HL-60 (cell line): ENCODE measurements at regions not wholly inside any gene's neighbourhood (a gene's known extent, or its start where the extent isn't known, plus 50 kb on each side); places are given as distances from the start of the nearest gene placed in this dataset.

ENCODE experiments used
- DNase-seq, 2 experiments: peaks; one replicate each; pipeline ENCODE4 v3.0.0-alpha.2; 2010 to 2020; ENCODE audit warnings: low read depth in 1 of 2, low spot score in 1 of 2
- H3K27ac ChIP-seq: fragments of 250-450 bp; sonication (Bioruptor Pico); replicated peaks from 2 replicates; pipeline ENCODE4 v1.5.1; 2020; ENCODE audit warnings: mild to moderate bottlenecking, moderate library complexity
- H3K27me3 ChIP-seq: fragments of 250-450 bp; sonication (Bioruptor Pico); 2 replicates; pipeline ENCODE4 v1.5.1; 2021; ENCODE audit warnings: mild to moderate bottlenecking, moderate library complexity; ENCODE audit not compliant: insufficient read depth, poor library complexity, severe bottlenecking
- H3K4me3 ChIP-seq: replicated peaks from 2 replicates; pipeline ENCODE4 v1.5.1; 2011; ENCODE audit warnings: mild to moderate bottlenecking, control low read depth, low read length; ENCODE audit not compliant: insufficient read depth
- CTCF ChIP-seq: IDR thresholded peaks from one replicate; pipeline ENCODE4 v1.5.1; 2011; ENCODE audit warnings: low read length, control low read depth, inconsistent platforms; ENCODE audit not compliant: insufficient read depth
- GABPA ChIP-seq: IDR thresholded peaks from 2 replicates; pipeline ENCODE4 v1.6.1; 2012; ENCODE audit warnings: low read depth
- POLR2AphosphoS5 ChIP-seq: IDR thresholded peaks from 2 replicates; pipeline ENCODE4 v1.6.1; 2012; ENCODE audit warnings: low read depth
- REST ChIP-seq: IDR thresholded peaks from 2 replicates; pipeline ENCODE4 v1.6.1; 2012; ENCODE audit warnings: low read depth; ENCODE audit not compliant: insufficient replicate concordance
- SPI1 ChIP-seq: IDR thresholded peaks from 2 replicates; pipeline ENCODE4 v1.6.1; 2012; ENCODE audit warnings: low read depth, mild to moderate bottlenecking, borderline replicate concordance

- no peaks in the 10 kb centered on the region for H3K27me3 ChIP-seq
These were observed 472.7 kb downstream of the TFAP2A start for GRCh38 chr6:9942131-9942530.

GRCh38 chr6:9938801-9939200 lies 476.1 kb downstream of the TFAP2A start:
- Histone ChIP-seq H3K4me3 (no peak overlapping the region), H3K27ac (no peak overlapping the region), H3K27me3 (no peaks in the 10 kb centered on the region)
- TF ChIP-seq GABPA, result no peak
- TF ChIP-seq CTCF, result no peak
- no peak for TF ChIP-seq REST
- no peak for TF ChIP-seq POLR2AphosphoS5
- no peak for TF ChIP-seq SPI1
- no peak for DNase-seq

More at GRCh38 chr6:9942131-9942530, 472.7 kb downstream of the TFAP2A start:
- no peak overlapping the region for H3K4me3 ChIP-seq
- no peak for DNase-seq
- no peak for TF ChIP-seq CTCF
- no peak for TF ChIP-seq SPI1
- no peak for TF ChIP-seq POLR2AphosphoS5
- no peak for TF ChIP-seq GABPA
- no peak for TF ChIP-seq REST
- no peak overlapping the region for H3K27ac ChIP-seq

GRCh38 chr6:9937031-9937763 lies 477.7 kb downstream of the TFAP2A start:
- TF ChIP-seq SPI1 (no peak), GABPA (no peak), CTCF (no peak), POLR2AphosphoS5 (no peak), REST (no peak)
- H3K4me3 ChIP-seq, result no peak overlapping the region
- no peak overlapping the region for H3K27ac ChIP-seq
- no peak for DNase-seq
- no peaks in the 10 kb centered on the region for H3K27me3 ChIP-seq
